ENCODE measurements at regions not wholly inside any gene's neighbourhood (a gene's known extent, or its start where the extent isn't known, plus 50 kb on each side); places are given as distances from the start of the nearest gene placed in this dataset.

- DNase-seq: no peak
- no peak for TF ChIP-seq POLR2A (IDR thresholded peaks at IDR 0.05; ENCODE audit: low read length)
- no peak for TF ChIP-seq GATA1 (IDR thresholded peaks at IDR 0.05; ENCODE audit: low read depth, low read length)
Observed at GRCh38 chr3:117748131-117748530, 1038.6 kb downstream of the TUSC7 start.

- no peak for TF ChIP-seq GATA1 (IDR thresholded peaks at IDR 0.05; ENCODE audit: low read depth, low read length)
- TF ChIP-seq POLR2A (IDR thresholded peaks at IDR 0.05; ENCODE audit: low read length): no peak
- no peak for DNase-seq
Observed at GRCh38 chr3:117750674-117751269, 1041.2 kb downstream of the TUSC7 start.

- TF ChIP-seq POLR2A (IDR thresholded peaks at IDR 0.05; ENCODE audit: low read length) (no peak), GATA1 (IDR thresholded peaks at IDR 0.05; ENCODE audit: low read depth, low read length) (no peak)
- DNase-seq: no peak
Observed at GRCh38 chr3:117751651-117752050, 1042.1 kb downstream of the TUSC7 start.

- TF ChIP-seq GATA1 (IDR thresholded peaks at IDR 0.05; ENCODE audit: low read depth, low read length): no peak
- no peak for DNase-seq
Observed at GRCh38 chr3:117752984-117753717, 1043.6 kb downstream of the TUSC7 start.

GRCh38 chr3:117754058-117754457 is 1044.5 kb downstream of the TUSC7 start:
- TF ChIP-seq POLR2A (IDR thresholded peaks at IDR 0.05; ENCODE audit: low read length) (no peak), GATA1 (IDR thresholded peaks at IDR 0.05; ENCODE audit: low read depth, low read length) (no peak)
- no peak for DNase-seq

GRCh38 chr3:117754841-117755240 is 1045.3 kb downstream of the TUSC7 start:
- no peak for DNase-seq
- TF ChIP-seq POLR2A (IDR thresholded peaks at IDR 0.05; ENCODE audit: low read length) (no peak), GATA1 (IDR thresholded peaks at IDR 0.05; ENCODE audit: low read depth, low read length) (no peak)

- TF ChIP-seq GATA1 (IDR thresholded peaks at IDR 0.05; ENCODE audit: low read depth, low read length) (no peak), POLR2A (IDR thresholded peaks at IDR 0.05; ENCODE audit: low read length) (no peak)
- DNase-seq: no peak
Observed at GRCh38 chr3:117756563-117756962, 1047.0 kb downstream of the TUSC7 start.

- no peak for TF ChIP-seq GATA1 (IDR thresholded peaks at IDR 0.05; ENCODE audit: low read depth, low read length)
- TF ChIP-seq POLR2A (IDR thresholded peaks at IDR 0.05; ENCODE audit: low read length): no peak
- DNase-seq: no peak
Observed at GRCh38 chr3:117761703-117762620, 1052.4 kb downstream of the TUSC7 start.

- no peak for TF ChIP-seq POLR2A (IDR thresholded peaks at IDR 0.05; ENCODE audit: low read length)
- no peak for TF ChIP-seq GATA1 (IDR thresholded peaks at IDR 0.05; ENCODE audit: low read depth, low read length)
- DNase-seq: no peak
Observed at GRCh38 chr3:117762621-117763037, 1053.0 kb downstream of the TUSC7 start.

GRCh38 chr3:117763561-117763960 is 1054.0 kb downstream of the TUSC7 start:
- TF ChIP-seq GATA1 (IDR thresholded peaks at IDR 0.05; ENCODE audit: low read depth, low read length): no peak
- TF ChIP-seq POLR2A (IDR thresholded peaks at IDR 0.05; ENCODE audit: low read length): no peak
- no peak for DNase-seq

GRCh38 chr3:117768581-117768980 is 1059.0 kb downstream of the TUSC7 start:
- TF ChIP-seq GATA1 (IDR thresholded peaks at IDR 0.05; ENCODE audit: low read depth, low read length) (no peak), POLR2A (IDR thresholded peaks at IDR 0.05; ENCODE audit: low read length) (no peak)

GRCh38 chr3:117774130-117774529 is 1064.6 kb downstream of the TUSC7 start:
- TF ChIP-seq POLR2A (IDR thresholded peaks at IDR 0.05; ENCODE audit: low read length) (no peak), GATA1 (IDR thresholded peaks at IDR 0.05; ENCODE audit: low read depth, low read length) (no peak)

More at GRCh38 chr3:117768581-117768980, 1059.0 kb downstream of the TUSC7 start:
- no peak for DNase-seq

GRCh38 chr3:117786349-117786748 is 1076.8 kb downstream of the TUSC7 start:
- TF ChIP-seq POLR2A (IDR thresholded peaks at IDR 0.05; ENCODE audit: low read length) (no peak), GATA1 (IDR thresholded peaks at IDR 0.05; ENCODE audit: low read depth, low read length) (no peak)
- DNase-seq: no peak

More at GRCh38 chr3:117774130-117774529, 1064.6 kb downstream of the TUSC7 start:
- DNase-seq: no peak

- TF ChIP-seq POLR2A (IDR thresholded peaks at IDR 0.05; ENCODE audit: low read length) (no peak), GATA1 (IDR thresholded peaks at IDR 0.05; ENCODE audit: low read depth, low read length) (no peak)
- DNase-seq: no peak
Observed at GRCh38 chr3:117788061-117788460, 1078.5 kb downstream of the TUSC7 start.
